Suprapubic skin (tissue), 4 donors: ENCODE measurements at regions not wholly inside any gene's neighbourhood (a gene's known extent, or its start where the extent isn't known, plus 50 kb on each side); places are given as distances from the start of the nearest gene placed in this dataset.

Experiments used
- POLR2A ChIP-seq, 2 donors: fragments of 450-650 bp; IDR thresholded peaks; one replicate each; pipeline ENCODE4 v1.6.1; 2017; ENCODE audit warnings: antibody characterized with exemption in 2 of 2, mild to moderate bottlenecking in 2 of 2, moderate library complexity in 2 of 2
- POLR2AphosphoS5 ChIP-seq, 3 donors: sonication (generic); formaldehyde crosslinking; IDR thresholded peaks; one replicate each; pipeline ENCODE4 v1.6.1; 2017; ENCODE audit warnings: antibody characterized with exemption in 3 of 3
- TF ChIP-seq, protein P1 (sequence below), 2 donors: fragments of 200-600 bp in 1 of 2; fragments of 450-650 bp in 1 of 2; sonication (generic) in 1 of 2; IDR thresholded peaks; one replicate each; pipeline ENCODE4 v1.5.1; 2016 to 2019; ENCODE audit warnings: antibody characterized with exemption in 2 of 2, mild to moderate bottlenecking in 1 of 2, moderate library complexity in 1 of 2

DNA sequence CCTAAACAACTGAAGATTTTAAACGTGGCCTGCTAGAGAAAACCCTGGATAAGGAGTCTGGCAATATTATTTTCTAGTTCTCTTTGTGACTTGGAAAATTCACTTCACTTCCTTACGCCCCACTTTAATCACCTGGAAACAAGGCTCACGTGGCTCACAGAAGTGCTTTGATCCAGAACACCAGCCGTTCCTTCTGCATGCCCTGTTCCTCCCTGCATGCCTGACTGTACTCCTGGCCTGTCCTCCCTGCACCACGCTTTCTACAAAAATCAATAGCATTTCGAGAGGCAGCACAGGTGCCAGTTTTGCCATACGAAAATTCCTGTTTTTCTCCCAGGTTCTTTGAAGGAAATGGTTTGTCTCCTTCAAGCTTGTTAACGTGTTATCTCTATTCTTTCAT lies 474.2 kb upstream of the RGMA start:
- TF ChIP-seq POLR2AphosphoS5 (IDR thresholded peaks at IDR 0.05), result no peak
- no peak for TF ChIP-seq POLR2A (IDR thresholded peaks at IDR 0.05)
- TF ChIP-seq, protein P1, sequence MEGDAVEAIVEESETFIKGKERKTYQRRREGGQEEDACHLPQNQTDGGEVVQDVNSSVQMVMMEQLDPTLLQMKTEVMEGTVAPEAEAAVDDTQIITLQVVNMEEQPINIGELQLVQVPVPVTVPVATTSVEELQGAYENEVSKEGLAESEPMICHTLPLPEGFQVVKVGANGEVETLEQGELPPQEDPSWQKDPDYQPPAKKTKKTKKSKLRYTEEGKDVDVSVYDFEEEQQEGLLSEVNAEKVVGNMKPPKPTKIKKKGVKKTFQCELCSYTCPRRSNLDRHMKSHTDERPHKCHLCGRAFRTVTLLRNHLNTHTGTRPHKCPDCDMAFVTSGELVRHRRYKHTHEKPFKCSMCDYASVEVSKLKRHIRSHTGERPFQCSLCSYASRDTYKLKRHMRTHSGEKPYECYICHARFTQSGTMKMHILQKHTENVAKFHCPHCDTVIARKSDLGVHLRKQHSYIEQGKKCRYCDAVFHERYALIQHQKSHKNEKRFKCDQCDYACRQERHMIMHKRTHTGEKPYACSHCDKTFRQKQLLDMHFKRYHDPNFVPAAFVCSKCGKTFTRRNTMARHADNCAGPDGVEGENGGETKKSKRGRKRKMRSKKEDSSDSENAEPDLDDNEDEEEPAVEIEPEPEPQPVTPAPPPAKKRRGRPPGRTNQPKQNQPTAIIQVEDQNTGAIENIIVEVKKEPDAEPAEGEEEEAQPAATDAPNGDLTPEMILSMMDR (IDR thresholded peaks at IDR 0.05), result no peak
